Osteoblast (primary cell): ENCODE measurements at regions not wholly inside any gene's neighbourhood (a gene's known extent, or its start where the extent isn't known, plus 50 kb on each side); places are given as distances from the start of the nearest gene placed in this dataset.

Experiments
- DNase-seq: peaks from one replicate; pipeline ENCODE4 v3.0.0; 2011; ENCODE audit warnings: low spot score, mixed read lengths; ENCODE audit not compliant: insufficient read length; ENCODE audit errors: missing footprints
- H2AFZ ChIP-seq: 2 replicates; pipeline ENCODE4 v1.6.0; 2011; ENCODE audit warnings: mild to moderate bottlenecking, low read length
- H3K27ac ChIP-seq: 2 replicates; pipeline ENCODE4 v1.5.1; 2011; ENCODE audit warnings: mild to moderate bottlenecking, low read depth, low read length, moderate library complexity
- H3K27me3 ChIP-seq: 2 replicates; pipeline ENCODE4 v1.6.0; 2012; ENCODE audit warnings: mild to moderate bottlenecking, control low read depth, inconsistent platforms, low read length, moderate library complexity; ENCODE audit not compliant: insufficient read depth
- H3K36me3 ChIP-seq: 2 replicates; pipeline ENCODE4 v1.5.1; 2011; ENCODE audit warnings: mild to moderate bottlenecking, low read length, control low read depth, moderate library complexity; ENCODE audit not compliant: insufficient read depth
- H3K4me1 ChIP-seq: 2 replicates; pipeline ENCODE4 v1.5.1; 2011; ENCODE audit warnings: mild to moderate bottlenecking, low read length, control low read depth, moderate library complexity; ENCODE audit not compliant: insufficient read depth
- H3K4me2 ChIP-seq: 2 replicates; pipeline ENCODE4 v1.6.0; 2011; ENCODE audit warnings: mild to moderate bottlenecking, low read length; ENCODE audit not compliant: insufficient read depth
- H3K4me3 ChIP-seq: fragments of 200-600 bp; sonication (generic); 3 replicates; pipeline ENCODE4 v1.5.1; 2012; ENCODE audit warnings: mild to moderate bottlenecking, low read length, inconsistent platforms; ENCODE audit not compliant: insufficient read depth
- H3K79me2 ChIP-seq: 2 replicates; pipeline ENCODE4 v1.6.0; 2012; ENCODE audit warnings: mild to moderate bottlenecking, low read length, control low read depth, inconsistent platforms; ENCODE audit not compliant: insufficient read depth
- H3K9me3 ChIP-seq: 2 replicates; pipeline ENCODE4 v1.5.1; 2011; ENCODE audit warnings: low read depth, low read length, control low read depth
- H4K20me1 ChIP-seq: 2 replicates; pipeline ENCODE4 v1.6.0; 2012; ENCODE audit warnings: mild to moderate bottlenecking, low read length, control low read depth; ENCODE audit not compliant: insufficient read depth
- TF ChIP-seq, protein P1 (sequence below): IDR thresholded peaks from 2 replicates; pipeline ENCODE4 v1.5.1; 2011; ENCODE audit warnings: mild to moderate bottlenecking, low read depth, low read length, moderate library complexity; ENCODE audit errors: extremely low read depth

GRCh38 chr11:95565724-95566141 lies 223.8 kb downstream of the FAM76B start:
- Histone ChIP-seq H2AFZ (no peak overlapping the region), H3K4me2 (no peak overlapping the region), H4K20me1 (no peaks in the 10 kb centered on the region), H3K79me2 (no peaks in the 10 kb centered on the region), H3K36me3 (no peaks in the 10 kb centered on the region), H3K4me3 (no peak overlapping the region), H3K27ac (no peak overlapping the region), H3K4me1 (peaks cover 32% of the 10 kb centered on the region), H3K9me3 (peaks cover 5% of the 10 kb centered on the region), H3K27me3 (no peaks in the 10 kb centered on the region)
- no peak for DNase-seq
- TF ChIP-seq, protein P1, sequence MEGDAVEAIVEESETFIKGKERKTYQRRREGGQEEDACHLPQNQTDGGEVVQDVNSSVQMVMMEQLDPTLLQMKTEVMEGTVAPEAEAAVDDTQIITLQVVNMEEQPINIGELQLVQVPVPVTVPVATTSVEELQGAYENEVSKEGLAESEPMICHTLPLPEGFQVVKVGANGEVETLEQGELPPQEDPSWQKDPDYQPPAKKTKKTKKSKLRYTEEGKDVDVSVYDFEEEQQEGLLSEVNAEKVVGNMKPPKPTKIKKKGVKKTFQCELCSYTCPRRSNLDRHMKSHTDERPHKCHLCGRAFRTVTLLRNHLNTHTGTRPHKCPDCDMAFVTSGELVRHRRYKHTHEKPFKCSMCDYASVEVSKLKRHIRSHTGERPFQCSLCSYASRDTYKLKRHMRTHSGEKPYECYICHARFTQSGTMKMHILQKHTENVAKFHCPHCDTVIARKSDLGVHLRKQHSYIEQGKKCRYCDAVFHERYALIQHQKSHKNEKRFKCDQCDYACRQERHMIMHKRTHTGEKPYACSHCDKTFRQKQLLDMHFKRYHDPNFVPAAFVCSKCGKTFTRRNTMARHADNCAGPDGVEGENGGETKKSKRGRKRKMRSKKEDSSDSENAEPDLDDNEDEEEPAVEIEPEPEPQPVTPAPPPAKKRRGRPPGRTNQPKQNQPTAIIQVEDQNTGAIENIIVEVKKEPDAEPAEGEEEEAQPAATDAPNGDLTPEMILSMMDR = no peak

DNA sequence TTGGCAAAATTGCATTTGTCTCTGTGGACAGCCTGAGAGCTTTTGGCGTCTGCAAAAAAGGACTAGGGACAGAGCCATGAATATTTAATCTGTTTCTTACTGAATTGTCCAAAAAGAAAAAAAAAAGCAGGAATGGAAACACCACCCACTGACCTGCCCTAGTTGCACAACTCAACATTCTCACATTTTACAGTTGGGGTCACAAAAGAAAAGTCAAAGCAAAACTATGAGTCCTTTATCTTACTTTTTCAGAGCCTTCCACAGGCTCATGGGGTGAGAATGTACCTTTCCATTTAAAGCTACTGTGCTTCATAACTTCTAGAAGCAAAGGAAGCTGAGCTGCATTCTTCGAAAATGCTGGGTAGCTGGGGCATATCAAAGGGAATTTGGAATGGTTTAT lies 225.7 kb downstream of the FAM76B start:
- Histone ChIP-seq H3K9me3 (no peaks in the 10 kb centered on the region), H3K27ac (no peak overlapping the region), H3K79me2 (no peaks in the 10 kb centered on the region), H2AFZ (no peak overlapping the region), H3K4me3 (no peak overlapping the region), H4K20me1 (no peaks in the 10 kb centered on the region), H3K4me2 (no peak overlapping the region), H3K27me3 (no peaks in the 10 kb centered on the region), H3K4me1 (peaks cover 34% of the 10 kb centered on the region), H3K36me3 (no peaks in the 10 kb centered on the region)
- TF ChIP-seq, protein P1 = no peak
- no peak for DNase-seq

DNA sequence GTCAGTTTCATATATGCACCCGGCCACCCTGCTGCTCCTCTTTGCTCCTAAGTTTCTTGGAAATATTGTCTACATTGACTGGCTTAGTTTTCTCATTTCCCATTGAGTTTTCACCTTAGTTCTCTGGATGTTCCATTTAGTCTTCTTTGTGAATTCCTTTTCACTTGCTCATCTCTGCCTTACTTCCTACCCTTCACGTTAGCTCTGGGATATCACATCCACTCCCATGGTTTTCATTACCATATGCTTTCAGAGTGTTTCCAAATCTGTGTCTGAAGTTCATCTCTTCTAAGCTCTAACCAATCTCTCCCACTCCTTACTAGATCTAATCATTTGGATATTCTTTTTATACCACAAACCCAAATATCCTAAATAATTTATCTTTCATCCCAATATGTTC lies 226.4 kb downstream of the FAM76B start:
- no peak overlapping the region for H3K27ac ChIP-seq
- no peak overlapping the region for H3K4me2 ChIP-seq
- H2AFZ ChIP-seq = no peak overlapping the region
- peaks cover 31% of the 10 kb centered on the region for H3K4me1 ChIP-seq
- H3K36me3 ChIP-seq = no peaks in the 10 kb centered on the region
- H3K27me3 ChIP-seq = no peaks in the 10 kb centered on the region
- H3K4me3 ChIP-seq = no peak overlapping the region
- no peaks in the 10 kb centered on the region for H3K79me2 ChIP-seq
- DNase-seq = no peak
- TF ChIP-seq, protein P1 = no peak
- no peaks in the 10 kb centered on the region for H3K9me3 ChIP-seq
- H4K20me1 ChIP-seq = no peaks in the 10 kb centered on the region

DNA sequence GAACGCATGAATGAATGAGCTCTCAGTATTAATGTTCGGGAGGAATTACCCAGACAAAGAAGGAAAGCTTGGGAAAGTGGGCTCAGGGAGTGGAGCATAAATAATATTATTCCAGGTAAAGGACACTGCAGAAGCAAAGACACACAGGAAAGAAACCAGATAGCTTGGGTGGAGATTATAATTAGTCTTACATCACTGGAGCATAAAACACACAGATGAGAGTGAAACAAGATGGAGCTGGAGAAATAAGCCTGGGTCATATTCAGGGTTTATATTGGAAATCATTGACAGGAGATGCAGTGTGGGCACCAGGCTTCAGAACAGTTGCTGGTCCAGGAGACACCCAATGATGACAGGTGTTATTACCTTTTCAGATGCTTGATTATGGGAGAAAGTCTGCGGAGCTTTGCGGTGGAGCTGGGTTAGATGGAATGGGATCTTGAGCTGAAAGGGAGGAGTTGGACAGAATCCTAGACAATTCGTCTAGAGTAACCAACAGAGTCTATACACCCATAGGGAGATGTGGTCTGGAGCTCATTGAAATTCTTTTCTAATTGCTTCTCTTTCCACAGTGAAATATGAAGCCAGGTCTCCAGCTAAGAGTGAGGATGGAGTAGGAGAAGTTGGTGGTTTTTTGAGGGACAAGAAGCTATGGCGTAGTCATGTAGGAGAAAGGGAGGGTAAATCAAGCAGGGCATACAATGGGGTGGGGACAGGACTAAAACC lies 227.2 kb downstream of the FAM76B start:
- no peaks in the 10 kb centered on the region for H3K36me3 ChIP-seq
- no peak for DNase-seq
- no peaks in the 10 kb centered on the region for H4K20me1 ChIP-seq
- H3K4me2 ChIP-seq = no peak overlapping the region
- H3K4me1 ChIP-seq = peaks cover 23% of the 10 kb centered on the region
- H3K9me3 ChIP-seq = no peaks in the 10 kb centered on the region
- no peaks in the 10 kb centered on the region for H3K79me2 ChIP-seq
- no peak overlapping the region for H2AFZ ChIP-seq
- H3K27ac ChIP-seq = no peak overlapping the region
- no peaks in the 10 kb centered on the region for H3K27me3 ChIP-seq
- TF ChIP-seq, protein P1 = no peak
- H3K4me3 ChIP-seq = no peak overlapping the region
